ENCODE measurements at regions not wholly inside any gene's neighbourhood (a gene's known extent, or its start where the extent isn't known, plus 50 kb on each side); places are given as distances from the start of the nearest gene placed in this dataset.

DNA sequence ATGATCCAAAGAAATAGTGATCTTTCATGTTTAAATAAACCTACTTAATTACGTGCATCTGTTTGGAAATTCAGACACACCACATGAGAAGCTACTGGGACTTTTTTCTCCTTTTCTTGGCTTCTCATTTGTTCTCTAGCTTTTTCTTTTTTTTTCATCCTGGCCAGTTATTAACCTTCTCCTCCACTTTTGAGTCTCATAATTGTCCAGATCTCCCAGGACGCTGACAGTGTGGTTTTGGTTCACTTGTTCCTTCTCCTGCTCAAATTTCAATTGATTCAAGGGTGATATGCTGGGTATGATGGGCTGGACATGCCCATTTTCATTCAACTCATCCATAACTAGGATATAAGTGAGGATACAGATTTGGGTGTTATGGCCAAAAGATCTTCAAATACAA lies 152.3 kb downstream of the TM9SF2 start:
- TF ChIP-seq CTCF (IDR thresholded peaks at IDR 0.05) (no peak), POLR2A (IDR thresholded peaks at IDR 0.05) (no peak), EP300 (IDR thresholded peaks at IDR 0.05) (no peak)
